GM13977 (cell line): ENCODE measurements at regions not wholly inside any gene's neighbourhood (a gene's known extent, or its start where the extent isn't known, plus 50 kb on each side); places are given as distances from the start of the nearest gene placed in this dataset.
"Not testable (repeated sequence)": the region's sequence is repeated elsewhere in the genome, so short reads cannot be mapped to it uniquely, and the experiment has no call there.

Experiments
- DNase-seq: peaks from one replicate; pipeline ENCODE4 v3.0.0; 2012; ENCODE audit warnings: low spot score
- in situ Hi-C: fragments of 300-500 bp; cut with MboI; formaldehyde crosslinking; loops from one replicate; pipeline ENCODE4 v1.12.0; 2022; ENCODE audit warnings: low sequenced_read_pairs, low pct_unique_long_range_greater_than_20kb, mixed read lengths, inconsistent platforms; ENCODE audit not compliant: unreplicated experiment
- TF ChIP-seq, protein P1 (sequence below): IDR thresholded peaks from 2 replicates; pipeline ENCODE4 v1.5.1; 2012; ENCODE audit warnings: mild to moderate bottlenecking, control low read depth; ENCODE audit not compliant: insufficient read depth; ENCODE audit errors: extremely low read depth, missing control alignments

DNA sequence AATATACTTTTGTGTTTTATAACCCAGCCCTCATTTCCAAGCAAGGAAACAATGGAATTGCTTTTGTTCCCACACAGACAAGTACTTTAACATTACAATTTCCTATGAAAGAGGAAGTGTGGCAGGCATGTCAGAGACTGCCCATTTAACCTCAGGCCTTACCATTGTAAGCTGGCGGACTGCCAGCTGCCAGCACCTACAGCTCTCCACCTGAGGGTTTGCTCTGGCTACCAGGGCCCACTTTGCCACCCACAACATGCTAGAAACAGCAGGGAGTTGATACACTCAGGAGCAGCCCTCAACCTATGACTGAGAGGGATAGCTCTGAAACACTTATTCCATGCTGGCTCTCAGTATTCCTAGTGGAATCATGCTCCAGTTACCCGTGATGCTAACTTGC, 152.3 kb upstream of the PRDX4 start:
- in situ Hi-C loops = no loop called here
- DNase-seq = no peak
- TF ChIP-seq, protein P1, sequence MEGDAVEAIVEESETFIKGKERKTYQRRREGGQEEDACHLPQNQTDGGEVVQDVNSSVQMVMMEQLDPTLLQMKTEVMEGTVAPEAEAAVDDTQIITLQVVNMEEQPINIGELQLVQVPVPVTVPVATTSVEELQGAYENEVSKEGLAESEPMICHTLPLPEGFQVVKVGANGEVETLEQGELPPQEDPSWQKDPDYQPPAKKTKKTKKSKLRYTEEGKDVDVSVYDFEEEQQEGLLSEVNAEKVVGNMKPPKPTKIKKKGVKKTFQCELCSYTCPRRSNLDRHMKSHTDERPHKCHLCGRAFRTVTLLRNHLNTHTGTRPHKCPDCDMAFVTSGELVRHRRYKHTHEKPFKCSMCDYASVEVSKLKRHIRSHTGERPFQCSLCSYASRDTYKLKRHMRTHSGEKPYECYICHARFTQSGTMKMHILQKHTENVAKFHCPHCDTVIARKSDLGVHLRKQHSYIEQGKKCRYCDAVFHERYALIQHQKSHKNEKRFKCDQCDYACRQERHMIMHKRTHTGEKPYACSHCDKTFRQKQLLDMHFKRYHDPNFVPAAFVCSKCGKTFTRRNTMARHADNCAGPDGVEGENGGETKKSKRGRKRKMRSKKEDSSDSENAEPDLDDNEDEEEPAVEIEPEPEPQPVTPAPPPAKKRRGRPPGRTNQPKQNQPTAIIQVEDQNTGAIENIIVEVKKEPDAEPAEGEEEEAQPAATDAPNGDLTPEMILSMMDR = no peak

DNA sequence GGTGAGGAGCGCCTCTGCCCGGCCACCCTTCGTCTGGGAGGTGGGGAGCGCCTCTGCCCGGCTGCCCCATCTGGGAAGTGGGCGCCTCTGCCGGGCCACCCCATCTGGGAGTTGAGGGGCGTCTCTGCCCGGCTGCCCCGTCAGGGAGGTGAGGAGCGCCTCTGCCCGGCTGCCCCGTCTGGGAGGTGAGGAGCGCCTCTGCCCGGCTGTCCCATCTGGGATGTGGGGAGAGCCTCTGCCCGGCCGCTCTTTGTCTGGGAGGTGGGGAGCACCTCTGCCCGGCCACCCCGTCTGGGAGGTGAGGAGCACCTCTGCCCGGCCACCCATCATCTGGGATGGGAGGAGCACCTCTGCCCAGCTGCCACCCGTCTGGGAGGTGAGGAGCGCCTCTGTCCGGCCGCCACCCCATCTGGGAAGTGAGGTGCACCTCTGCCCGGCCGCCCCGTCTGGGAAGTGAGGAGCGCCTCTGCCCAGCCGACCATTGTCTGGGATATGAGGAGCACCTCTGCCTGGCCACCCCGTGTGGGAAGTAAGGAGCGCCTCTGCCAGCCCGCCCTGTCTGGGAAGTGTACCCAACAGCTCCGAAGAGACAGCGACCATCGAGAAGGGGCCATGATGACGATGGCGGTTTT, 144.2 kb upstream of the PRDX4 start:
- in situ Hi-C loops = not testable (repeated sequence)

DNA sequence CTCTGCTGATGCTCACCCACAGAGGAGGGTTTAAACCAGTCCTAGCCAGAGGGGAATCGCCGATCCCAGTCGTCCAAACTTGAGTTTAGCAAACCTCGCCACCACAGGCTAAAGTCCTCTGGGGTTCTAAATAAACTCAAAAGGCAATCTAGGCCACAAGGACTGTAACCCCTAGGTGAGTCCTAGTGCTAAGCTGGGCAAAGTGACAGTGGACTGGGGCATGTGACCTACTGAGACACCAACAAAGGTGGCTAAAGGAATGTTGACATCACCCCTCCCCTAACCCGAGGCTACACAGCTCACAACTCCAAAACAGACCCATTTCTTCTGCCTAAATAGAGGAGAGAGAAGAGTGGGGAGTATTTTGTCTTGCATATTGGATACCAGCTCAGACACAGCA, 142.8 kb upstream of the PRDX4 start:
- TF ChIP-seq, protein P1 = no peak
- in situ Hi-C loops = no loop called here
- DNase-seq = no peak

More for the DNA sequence above, 144.2 kb upstream of the PRDX4 start:
- DNase-seq = not testable (repeated sequence)

DNA sequence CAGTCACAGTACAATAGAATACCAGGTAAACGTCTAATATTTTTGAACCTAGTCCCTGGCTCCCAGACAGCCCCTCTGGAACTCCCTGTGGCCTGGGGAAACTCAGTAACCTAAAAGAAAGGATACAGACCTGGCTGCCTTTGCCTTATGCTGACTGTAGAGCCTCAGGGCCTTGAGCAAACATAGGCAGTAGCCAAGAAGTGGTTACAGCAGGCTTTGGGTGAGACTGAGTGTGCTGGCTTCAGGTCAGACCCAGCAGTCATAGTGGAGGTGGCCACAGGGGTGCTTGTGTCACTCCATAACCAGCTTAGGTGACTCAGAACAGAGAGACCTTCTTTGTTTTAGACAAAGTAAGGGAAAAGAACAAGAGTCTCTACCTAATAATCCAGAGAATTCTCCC, 141.8 kb upstream of the PRDX4 start:
- DNase-seq = no peak
- TF ChIP-seq, protein P1 = no peak

DNA sequence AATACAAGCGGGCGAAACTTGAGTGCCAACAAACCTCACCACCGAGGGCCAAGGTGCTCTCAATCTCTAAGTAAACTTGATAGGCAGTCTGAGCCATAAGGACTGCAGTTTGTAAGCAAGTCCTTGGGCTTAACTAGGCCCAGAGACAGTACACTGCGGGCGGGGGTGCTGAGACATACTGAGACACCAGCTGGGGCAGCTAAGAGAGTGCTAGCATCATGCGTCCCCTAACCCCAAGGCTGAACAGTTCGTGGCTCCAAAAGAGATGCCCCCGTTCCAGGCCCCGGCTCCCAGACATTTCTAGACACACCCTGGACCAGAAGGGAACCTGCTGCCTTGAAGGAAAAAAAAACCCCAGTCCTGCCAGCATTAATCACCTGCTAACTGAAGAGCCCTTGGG, 126.8 kb upstream of the PRDX4 start:
- DNase-seq = no peak
- in situ Hi-C loops = no loop called here
- TF ChIP-seq, protein P1 = no peak

More for the DNA sequence above, 141.8 kb upstream of the PRDX4 start:
- in situ Hi-C loops = no loop called here

DNA sequence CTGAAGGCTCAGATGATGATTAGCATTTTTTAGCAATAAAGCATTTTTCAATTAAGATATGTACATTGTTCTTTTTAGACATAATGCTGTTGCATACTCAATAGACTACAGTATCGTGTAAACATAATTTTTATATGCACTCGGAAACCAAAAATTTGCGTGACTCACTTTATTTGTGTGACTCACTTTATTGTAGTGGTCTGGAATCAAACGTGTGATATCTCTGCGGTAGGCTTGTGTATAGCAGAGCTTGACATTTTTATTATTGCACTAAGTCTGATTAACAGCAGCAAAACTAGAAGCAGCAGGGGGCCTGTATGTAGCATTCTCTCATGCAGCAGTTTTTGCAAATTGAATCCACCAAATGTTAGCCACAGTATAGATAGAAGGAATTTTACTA, 119.1 kb upstream of the PRDX4 start:
- in situ Hi-C loops = no loop called here
- TF ChIP-seq, protein P1 = no peak
- no peak for DNase-seq

DNA sequence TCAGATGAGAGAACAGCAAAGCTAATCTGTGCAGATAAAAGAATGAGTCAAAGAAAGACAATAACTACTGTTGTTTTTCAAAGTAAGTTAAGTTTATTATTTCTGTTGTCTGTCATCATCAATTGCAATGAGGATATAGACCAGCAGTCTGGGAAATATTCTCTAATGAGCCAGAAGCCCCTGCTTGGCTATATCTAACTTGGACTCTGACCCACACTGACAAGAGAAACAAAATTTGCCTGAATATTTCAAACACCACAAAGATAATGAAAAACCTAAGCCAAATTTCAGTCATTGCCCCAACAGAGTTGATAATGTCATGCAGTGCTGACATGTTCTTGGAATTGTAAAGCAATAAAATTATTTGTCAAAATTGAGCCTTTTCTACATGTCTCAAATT, 115.0 kb upstream of the PRDX4 start:
- TF ChIP-seq, protein P1 = no peak
- in situ Hi-C loops = no loop called here
- no peak for DNase-seq
